SU-DHL-6 (cell line): ENCODE measurements at regions not wholly inside any gene's neighbourhood (a gene's known extent, or its start where the extent isn't known, plus 50 kb on each side); places are given as distances from the start of the nearest gene placed in this dataset.

Experiments used
- H2AFZ ChIP-seq: fragments of 200-600 bp; sonication (generic); 2 replicates; pipeline ENCODE4 v1.6.1; 2014; ENCODE audit warnings: low read depth, mild to moderate bottlenecking, moderate library complexity, mixed read lengths, antibody characterized with exemption, low read length; ENCODE audit not compliant: severe bottlenecking
- H3F3A ChIP-seq: fragments of 200-600 bp; shearing (Covaris generic); 2 replicates; pipeline ENCODE4 v1.6.0; 2016; ENCODE audit warnings: antibody characterized with exemption, mild to moderate bottlenecking; ENCODE audit not compliant: insufficient read depth
- H3K27ac ChIP-seq: fragments of 200-600 bp; sonication (generic); 2 replicates; pipeline ENCODE4 v1.5.1; 2016; ENCODE audit warnings: low read depth, mild to moderate bottlenecking, low read length, moderate library complexity, mixed read lengths
- H3K27me3 ChIP-seq: fragments of 200-600 bp; sonication (generic), shearing (Covaris generic); 2 replicates; pipeline ENCODE4 v1.6.0; 2014; ENCODE audit warnings: mild to moderate bottlenecking, low read length
- H3K36me3 ChIP-seq: fragments of 200-600 bp; sonication (generic); 2 replicates; pipeline ENCODE4 v1.6.1; 2014; ENCODE audit warnings: mild to moderate bottlenecking, low read length, mixed read lengths
- H3K4me2 ChIP-seq: fragments of 300-600, 200-600 bp; shearing (Covaris generic), sonication (generic); 2 replicates; pipeline ENCODE4 v1.6.0; 2014; ENCODE audit warnings: low read length, low read depth, mild to moderate bottlenecking; ENCODE audit not compliant: poor library complexity, severe bottlenecking
- H3K4me3 ChIP-seq: fragments of 200-600 bp; sonication (generic); 2 replicates; pipeline ENCODE4 v1.5.1; 2014; ENCODE audit warnings: antibody characterized with exemption, low read length, mild to moderate bottlenecking, mixed read lengths; ENCODE audit not compliant: insufficient read depth, poor library complexity, severe bottlenecking
- H3K79me2 ChIP-seq: fragments of 200-600 bp; sonication (generic); 2 replicates; pipeline ENCODE4 v1.6.1; 2014; ENCODE audit warnings: mild to moderate bottlenecking, low read length, moderate library complexity; ENCODE audit not compliant: insufficient read depth
- H3K9ac ChIP-seq: fragments of 200-600 bp; sonication (generic); 2 replicates; pipeline ENCODE4 v1.7.0; 2014; ENCODE audit warnings: mild to moderate bottlenecking, low read length
- H3K9me2 ChIP-seq: fragments of 200-600 bp; sonication (generic); replicated peaks from 2 replicates; pipeline ENCODE4 v1.6.1; 2014; ENCODE audit warnings: low read length; ENCODE audit not compliant: insufficient read depth
- H3K9me3 ChIP-seq: fragments of 200-600 bp; sonication (generic); 2 replicates; pipeline ENCODE4 v1.6.1; 2014; ENCODE audit warnings: low read length, mixed read lengths; ENCODE audit not compliant: insufficient read depth
- H4K20me1 ChIP-seq: fragments of 200-600 bp; sonication (generic); 2 replicates; pipeline ENCODE4 v1.6.1; 2014; ENCODE audit warnings: low read depth, mild to moderate bottlenecking, antibody characterized with exemption, low read length, moderate library complexity, mixed read lengths
- EZH2phosphoT487 ChIP-seq: fragments of 200-600 bp; sonication (generic), shearing (Covaris generic); conservative IDR thresholded peaks from 2 replicates; pipeline ENCODE4 v1.6.1; 2018; ENCODE audit warnings: mild to moderate bottlenecking, antibody characterized with exemption, low read length, moderate library complexity, mixed read lengths
- TF ChIP-seq, protein P1 (sequence below): fragments of 200-600 bp; sonication (generic); IDR thresholded peaks from one replicate; pipeline ENCODE4 v1.5.1; 2017; ENCODE audit warnings: antibody characterized with exemption, mild to moderate bottlenecking, low read length, moderate library complexity; ENCODE audit not compliant: insufficient read depth, poor library complexity, severe bottlenecking

DNA sequence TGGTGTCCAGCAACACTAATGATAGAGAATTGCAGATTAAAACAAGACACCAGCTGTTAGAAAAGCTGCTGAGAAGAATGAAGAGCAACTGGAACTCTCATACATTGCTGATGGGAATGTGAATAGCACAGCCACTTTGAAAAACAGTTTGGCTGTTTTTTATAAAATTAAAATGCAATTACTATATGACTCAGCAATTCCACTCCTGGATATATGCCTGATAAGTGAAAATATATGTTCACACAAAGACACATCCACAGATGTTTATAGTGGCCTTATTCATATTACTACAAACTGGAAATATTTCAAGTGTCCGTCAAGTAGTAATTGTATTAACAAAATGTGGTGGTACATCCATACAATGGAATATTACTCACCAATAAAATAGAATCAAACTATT, 99.7 kb upstream of the HAO2 start:
- no peak for TF ChIP-seq EZH2phosphoT487
- Histone ChIP-seq H2AFZ (no peak overlapping the region), H3K9ac (no peak overlapping the region), H3K9me2 (no peaks in the 10 kb centered on the region), H3K4me2 (no peak overlapping the region), H3K79me2 (no peaks in the 10 kb centered on the region), H3K4me3 (no peak overlapping the region), H3K9me3 (no peaks in the 10 kb centered on the region), H3K27ac (no peak overlapping the region), H3K27me3 (no peaks in the 10 kb centered on the region), H4K20me1 (no peaks in the 10 kb centered on the region), H3F3A (no peaks in the 10 kb centered on the region), H3K36me3 (no peaks in the 10 kb centered on the region)

DNA sequence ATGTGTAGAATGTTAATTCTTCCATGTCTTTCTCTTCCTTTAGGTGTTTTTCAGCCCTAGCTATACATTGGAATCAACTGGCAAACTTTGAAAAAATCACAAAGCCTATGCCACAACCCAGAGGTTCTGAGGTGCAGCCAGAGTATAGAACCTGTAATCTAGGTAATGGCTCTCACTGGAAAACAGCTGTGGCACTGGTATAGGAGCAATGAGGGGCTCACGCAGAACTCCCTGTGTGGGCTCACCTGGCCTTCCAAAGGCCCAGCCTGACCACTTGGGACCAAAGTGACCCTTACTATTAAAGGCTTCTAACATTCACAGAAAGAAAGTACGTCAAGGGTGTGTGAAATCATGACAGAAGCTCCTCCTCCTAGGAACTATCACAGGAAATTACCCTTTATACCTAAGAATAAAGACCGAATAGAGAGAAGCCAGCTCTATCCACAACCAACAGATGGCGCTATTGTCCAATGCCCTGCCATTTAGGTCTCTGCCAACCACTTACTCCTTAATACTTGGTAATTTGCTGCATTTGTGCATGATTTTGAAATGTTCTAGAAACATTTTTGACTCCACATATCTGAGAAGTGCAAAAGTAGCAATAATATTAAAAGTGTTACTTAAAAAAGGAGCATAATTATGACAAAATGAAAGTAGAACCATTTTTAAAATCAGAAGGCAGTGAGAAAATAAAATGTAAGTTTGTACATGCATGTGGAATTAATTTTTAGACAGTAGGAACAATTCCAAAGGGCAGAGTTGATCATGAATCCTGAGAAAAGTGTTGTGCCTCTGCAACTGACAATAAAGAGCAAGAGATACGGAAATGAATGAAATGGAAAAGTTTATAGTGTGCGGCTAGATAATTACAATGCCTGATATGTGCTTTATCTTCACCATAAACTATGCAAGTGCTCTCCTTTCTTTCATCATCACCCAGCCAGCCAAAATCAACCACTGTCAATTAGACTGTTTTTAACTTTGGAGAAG, 93.1 kb upstream of the HAO2 start:
- no peak overlapping the region for H2AFZ ChIP-seq
- no peak overlapping the region for H3K9ac ChIP-seq
- H3K9me3 ChIP-seq: no peaks in the 10 kb centered on the region
- no peak overlapping the region for H3K27ac ChIP-seq
- H4K20me1 ChIP-seq: no peaks in the 10 kb centered on the region
- no peaks in the 10 kb centered on the region for H3K27me3 ChIP-seq
- H3K9me2 ChIP-seq: no peaks in the 10 kb centered on the region
- no peaks in the 10 kb centered on the region for H3F3A ChIP-seq
- H3K79me2 ChIP-seq: no peaks in the 10 kb centered on the region
- H3K4me3 ChIP-seq: no peak overlapping the region
- no peaks in the 10 kb centered on the region for H3K36me3 ChIP-seq
- H3K4me2 ChIP-seq: no peak overlapping the region
- TF ChIP-seq EZH2phosphoT487: no peak
- TF ChIP-seq, protein P1, sequence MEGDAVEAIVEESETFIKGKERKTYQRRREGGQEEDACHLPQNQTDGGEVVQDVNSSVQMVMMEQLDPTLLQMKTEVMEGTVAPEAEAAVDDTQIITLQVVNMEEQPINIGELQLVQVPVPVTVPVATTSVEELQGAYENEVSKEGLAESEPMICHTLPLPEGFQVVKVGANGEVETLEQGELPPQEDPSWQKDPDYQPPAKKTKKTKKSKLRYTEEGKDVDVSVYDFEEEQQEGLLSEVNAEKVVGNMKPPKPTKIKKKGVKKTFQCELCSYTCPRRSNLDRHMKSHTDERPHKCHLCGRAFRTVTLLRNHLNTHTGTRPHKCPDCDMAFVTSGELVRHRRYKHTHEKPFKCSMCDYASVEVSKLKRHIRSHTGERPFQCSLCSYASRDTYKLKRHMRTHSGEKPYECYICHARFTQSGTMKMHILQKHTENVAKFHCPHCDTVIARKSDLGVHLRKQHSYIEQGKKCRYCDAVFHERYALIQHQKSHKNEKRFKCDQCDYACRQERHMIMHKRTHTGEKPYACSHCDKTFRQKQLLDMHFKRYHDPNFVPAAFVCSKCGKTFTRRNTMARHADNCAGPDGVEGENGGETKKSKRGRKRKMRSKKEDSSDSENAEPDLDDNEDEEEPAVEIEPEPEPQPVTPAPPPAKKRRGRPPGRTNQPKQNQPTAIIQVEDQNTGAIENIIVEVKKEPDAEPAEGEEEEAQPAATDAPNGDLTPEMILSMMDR: peak; percentile 89

DNA sequence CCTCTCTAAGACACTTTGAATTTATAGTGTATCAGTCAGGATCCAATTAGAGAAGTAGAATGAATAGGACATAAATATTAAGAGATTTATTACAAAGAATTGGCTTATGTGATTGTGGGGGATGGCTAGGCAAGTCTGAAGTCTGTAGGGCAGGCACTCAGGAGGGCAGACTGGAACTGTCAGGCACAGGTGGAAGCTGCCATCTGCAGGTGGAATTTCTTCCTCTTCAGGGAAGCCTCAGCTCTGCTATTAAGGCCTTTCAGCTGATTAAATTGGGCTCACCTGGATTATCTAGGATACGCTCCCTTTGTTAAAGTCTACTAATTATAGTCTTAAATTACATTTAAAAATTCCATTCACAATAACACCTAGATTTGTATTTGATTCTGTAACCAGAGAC, 92.0 kb upstream of the HAO2 start:
- H3K9ac ChIP-seq: no peak overlapping the region

More for the DNA sequence above, 92.0 kb upstream of the HAO2 start:
- no peaks in the 10 kb centered on the region for H3K36me3 ChIP-seq
- no peaks in the 10 kb centered on the region for H3K9me3 ChIP-seq
- TF ChIP-seq, protein P1: no peak
- TF ChIP-seq EZH2phosphoT487: no peak
- H3F3A ChIP-seq: no peaks in the 10 kb centered on the region
- H3K27ac ChIP-seq: no peak overlapping the region
- no peak overlapping the region for H2AFZ ChIP-seq
- H3K4me2 ChIP-seq: no peak overlapping the region
- no peaks in the 10 kb centered on the region for H4K20me1 ChIP-seq
- no peak overlapping the region for H3K4me3 ChIP-seq
- H3K9me2 ChIP-seq: no peaks in the 10 kb centered on the region
- no peaks in the 10 kb centered on the region for H3K27me3 ChIP-seq
- no peaks in the 10 kb centered on the region for H3K79me2 ChIP-seq
